RWPE2 (cell line): ENCODE measurements at regions not wholly inside any gene's neighbourhood (a gene's known extent, or its start where the extent isn't known, plus 50 kb on each side); places are given as distances from the start of the nearest gene placed in this dataset.

Source experiments
- ATAC-seq: fragments of 200-7000 bp; cut with Tn5 transposase; 3 replicates; pipeline ENCODE4 v1.9.1; 2021; ENCODE audit warnings: low read depth
- DNase-seq: peaks from one replicate; pipeline ENCODE4 v3.0.0-alpha.2; 2020; ENCODE audit warnings: low spot score
- H3K27ac ChIP-seq: fragments of 450-650 bp; 2 replicates; pipeline ENCODE4 v1.5.1; 2017; ENCODE audit warnings: mild to moderate bottlenecking; ENCODE audit not compliant: poor library complexity, severe bottlenecking
- H3K27me3 ChIP-seq: fragments of 250-450 bp; sonication (Bioruptor Pico); 2 replicates; pipeline ENCODE4 v1.5.1; 2021; ENCODE audit warnings: mild to moderate bottlenecking, moderate library complexity; ENCODE audit not compliant: insufficient read depth, poor library complexity, severe bottlenecking
- H3K36me3 ChIP-seq: fragments of 250-450 bp; sonication (Bioruptor Pico); 2 replicates; pipeline ENCODE4 v1.5.1; 2020; ENCODE audit warnings: low read depth, mild to moderate bottlenecking, moderate library complexity
- H3K4me1 ChIP-seq: fragments of 250-450 bp; sonication (Bioruptor Pico); 2 replicates; pipeline ENCODE4 v1.5.1; 2021; ENCODE audit warnings: mild to moderate bottlenecking, moderate library complexity; ENCODE audit not compliant: insufficient read depth, poor library complexity, severe bottlenecking
- H3K4me3 ChIP-seq: fragments of 250-450 bp; sonication (Bioruptor Pico); 2 replicates; pipeline ENCODE4 v1.5.1; 2021; ENCODE audit warnings: mild to moderate bottlenecking, moderate library complexity; ENCODE audit not compliant: severe bottlenecking
- H3K9me3 ChIP-seq: fragments of 250-450 bp; sonication (Bioruptor Pico); 2 replicates; pipeline ENCODE4 v1.5.1; 2021; ENCODE audit warnings: mild to moderate bottlenecking, moderate library complexity; ENCODE audit not compliant: severe bottlenecking
- TF ChIP-seq, protein P1 (sequence below): fragments of 450-650 bp; IDR thresholded peaks from one replicate; pipeline ENCODE4 v1.5.1; 2017; ENCODE audit warnings: mild to moderate bottlenecking, moderate library complexity; ENCODE audit not compliant: poor library complexity, severe bottlenecking

GRCh38 chr2:134146161-134146560, 107.7 kb upstream of the MGAT5 start:
- Histone ChIP-seq H3K36me3 (no peaks in the 10 kb centered on the region), H3K4me3 (no peak overlapping the region), H3K4me1 (peaks cover 33% of the 10 kb centered on the region), H3K27ac (peak overlapping the region; percentile 5), H3K27me3 (no peaks in the 10 kb centered on the region), H3K9me3 (no peaks in the 10 kb centered on the region)
- DNase-seq (no peak), ATAC-seq (no peak)
- TF ChIP-seq, protein P1, sequence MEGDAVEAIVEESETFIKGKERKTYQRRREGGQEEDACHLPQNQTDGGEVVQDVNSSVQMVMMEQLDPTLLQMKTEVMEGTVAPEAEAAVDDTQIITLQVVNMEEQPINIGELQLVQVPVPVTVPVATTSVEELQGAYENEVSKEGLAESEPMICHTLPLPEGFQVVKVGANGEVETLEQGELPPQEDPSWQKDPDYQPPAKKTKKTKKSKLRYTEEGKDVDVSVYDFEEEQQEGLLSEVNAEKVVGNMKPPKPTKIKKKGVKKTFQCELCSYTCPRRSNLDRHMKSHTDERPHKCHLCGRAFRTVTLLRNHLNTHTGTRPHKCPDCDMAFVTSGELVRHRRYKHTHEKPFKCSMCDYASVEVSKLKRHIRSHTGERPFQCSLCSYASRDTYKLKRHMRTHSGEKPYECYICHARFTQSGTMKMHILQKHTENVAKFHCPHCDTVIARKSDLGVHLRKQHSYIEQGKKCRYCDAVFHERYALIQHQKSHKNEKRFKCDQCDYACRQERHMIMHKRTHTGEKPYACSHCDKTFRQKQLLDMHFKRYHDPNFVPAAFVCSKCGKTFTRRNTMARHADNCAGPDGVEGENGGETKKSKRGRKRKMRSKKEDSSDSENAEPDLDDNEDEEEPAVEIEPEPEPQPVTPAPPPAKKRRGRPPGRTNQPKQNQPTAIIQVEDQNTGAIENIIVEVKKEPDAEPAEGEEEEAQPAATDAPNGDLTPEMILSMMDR: no peak

DNA sequence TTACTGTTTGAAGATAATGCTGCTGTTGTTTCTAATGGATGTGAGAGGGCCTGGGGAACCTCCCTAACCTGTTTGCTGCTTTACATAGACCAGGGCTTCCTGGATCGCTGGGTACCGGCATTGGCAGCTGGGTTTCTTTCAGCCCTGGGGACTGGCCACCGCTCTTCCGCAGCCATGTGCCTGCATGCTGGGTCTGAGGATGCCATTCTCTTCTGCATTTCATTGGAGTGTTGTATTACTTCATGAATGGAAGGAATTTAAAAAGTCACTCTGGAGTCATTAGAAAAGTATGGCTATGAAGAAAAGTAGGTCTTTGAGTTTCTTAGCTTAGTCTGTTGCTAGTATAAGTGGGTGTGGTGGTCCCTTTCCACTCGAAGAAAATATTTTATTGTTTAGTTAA, 107.3 kb upstream of the MGAT5 start:
- TF ChIP-seq, protein P1: no peak
- Histone ChIP-seq H3K4me3 (no peak overlapping the region), H3K27ac (peak overlapping the region; percentile 5), H3K36me3 (no peaks in the 10 kb centered on the region), H3K27me3 (no peaks in the 10 kb centered on the region), H3K9me3 (no peaks in the 10 kb centered on the region), H3K4me1 (peaks cover 33% of the 10 kb centered on the region)
- DNase-seq: no peak
- peak; percentile 26; the same call in 2 of the 3 replicates for ATAC-seq

- Histone ChIP-seq H3K4me3 (no peak overlapping the region), H3K36me3 (no peaks in the 10 kb centered on the region), H3K27ac (no peak overlapping the region), H3K27me3 (no peaks in the 10 kb centered on the region), H3K4me1 (peaks cover 22% of the 10 kb centered on the region), H3K9me3 (no peaks in the 10 kb centered on the region)
- TF ChIP-seq, protein P1: no peak
- ATAC-seq: no peak
- DNase-seq: no peak
Observed at GRCh38 chr2:134148172-134148571, 105.7 kb upstream of the MGAT5 start.

DNA sequence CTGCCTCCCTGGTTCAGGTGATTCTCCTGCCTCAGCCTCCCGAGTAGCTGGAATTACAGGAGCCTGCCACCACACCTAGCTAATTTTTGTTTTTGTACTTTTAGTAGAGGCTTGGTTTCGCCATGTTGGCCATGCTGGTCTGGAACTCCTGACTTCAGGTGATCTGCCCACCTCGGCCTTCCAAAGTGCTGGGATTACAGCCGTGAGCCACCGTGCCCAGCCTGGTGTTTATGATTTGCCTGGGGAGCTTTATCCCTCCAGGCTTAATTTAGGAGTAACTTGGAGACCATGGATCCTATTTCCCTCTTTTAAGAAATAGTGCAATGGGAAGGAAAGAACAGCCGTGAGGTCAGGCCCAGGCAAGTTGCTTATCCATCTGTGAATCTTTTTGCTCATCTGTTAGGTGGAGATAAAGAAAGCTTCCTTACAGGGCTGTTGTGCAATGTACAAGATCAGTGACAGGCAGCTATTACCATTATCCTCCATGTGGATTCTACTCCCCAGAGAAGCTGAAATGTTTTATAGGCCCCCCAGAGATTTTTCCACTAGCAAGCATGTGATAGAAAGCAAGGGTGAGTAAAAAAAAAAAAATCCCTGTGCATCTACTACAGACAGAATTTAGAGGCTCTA, 104.9 kb upstream of the MGAT5 start:
- H3K4me1 ChIP-seq: peaks cover 18% of the 10 kb centered on the region

DNA sequence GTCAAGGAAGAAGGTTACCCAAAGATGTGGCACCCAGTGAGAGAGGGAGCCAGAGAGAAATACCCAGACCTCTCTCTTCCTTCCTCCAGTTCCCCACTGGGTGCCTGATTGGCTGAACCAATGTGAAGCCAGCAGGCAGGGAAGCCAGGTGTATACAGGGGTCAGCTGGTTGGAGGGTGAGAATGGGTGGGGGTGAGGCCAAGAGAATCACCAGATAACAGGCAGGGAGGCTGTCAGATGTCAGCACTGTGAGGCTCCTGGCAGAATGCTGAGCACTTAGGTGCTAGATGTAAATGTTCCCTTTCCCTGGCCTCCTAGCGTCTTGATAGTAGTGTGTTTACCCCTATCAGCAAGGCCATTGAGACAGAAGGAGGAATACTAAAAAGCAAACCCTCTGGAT, 104.0 kb upstream of the MGAT5 start:
- ATAC-seq (no peak), DNase-seq (no peak)
- Histone ChIP-seq H3K9me3 (no peaks in the 10 kb centered on the region), H3K4me3 (no peak overlapping the region), H3K4me1 (peaks cover 21% of the 10 kb centered on the region), H3K27ac (no peak overlapping the region), H3K27me3 (no peaks in the 10 kb centered on the region), H3K36me3 (no peaks in the 10 kb centered on the region)
- TF ChIP-seq, protein P1: no peak

More for the DNA sequence above, 104.9 kb upstream of the MGAT5 start:
- Histone ChIP-seq H3K9me3 (no peaks in the 10 kb centered on the region), H3K36me3 (no peaks in the 10 kb centered on the region), H3K27me3 (no peaks in the 10 kb centered on the region), H3K4me3 (no peak overlapping the region), H3K27ac (peak overlapping the region; percentile 34)
- ATAC-seq (peak; percentile 61; the same call in 1 of the 3 replicates), DNase-seq (no peak)
- TF ChIP-seq, protein P1: no peak
